ENCODE measurements at regions not wholly inside any gene's neighbourhood (a gene's known extent, or its start where the extent isn't known, plus 50 kb on each side); places are given as distances from the start of the nearest gene placed in this dataset.

- Histone ChIP-seq H3K36me3 (ENCODE audit: insufficient read depth) (no peaks in the 10 kb centered on the region), H3K27me3 (ENCODE audit: insufficient read depth, low read depth) (no peaks in the 10 kb centered on the region), H2AFZ (ENCODE audit: low read depth) (no peak overlapping the region), H4K20me1 (ENCODE audit: insufficient read depth) (no peaks in the 10 kb centered on the region), H3K4me1 (ENCODE audit: low read depth, poor library complexity, severe bottlenecking) (no peaks in the 10 kb centered on the region), H3K27ac (no peak overlapping the region), H3K9ac (no peak overlapping the region), H3K4me3 (IDR thresholded peaks at IDR 0.05; ENCODE audit: insufficient read depth, low read depth, low read length) (no peak overlapping the region), H3K4me2 (no peak overlapping the region), H3K79me2 (ENCODE audit: insufficient read depth, low read depth) (no peaks in the 10 kb centered on the region)
- TF ChIP-seq CTCF (conservative IDR thresholded peaks at IDR 0.05; ENCODE audit: low read depth, low read length), result no peak
Measured at GRCh38 chr6:163710532-163711470, 296.3 kb downstream of the QKI start.

GRCh38 chr6:163709693-163710092 is 295.2 kb downstream of the QKI start:
- no peak for TF ChIP-seq CTCF (conservative IDR thresholded peaks at IDR 0.05; ENCODE audit: low read depth, low read length)
- H3K9ac ChIP-seq, result no peak overlapping the region
- H3K4me1 ChIP-seq (ENCODE audit: low read depth, poor library complexity, severe bottlenecking), result no peaks in the 10 kb centered on the region
- no peak overlapping the region for H2AFZ ChIP-seq (ENCODE audit: low read depth)
- no peak overlapping the region for H3K4me3 ChIP-seq (IDR thresholded peaks at IDR 0.05; ENCODE audit: insufficient read depth, low read depth, low read length)
- H3K36me3 ChIP-seq (ENCODE audit: insufficient read depth), result no peaks in the 10 kb centered on the region
- H3K27ac ChIP-seq, result no peak overlapping the region
- no peaks in the 10 kb centered on the region for H3K79me2 ChIP-seq (ENCODE audit: insufficient read depth, low read depth)
- H3K4me2 ChIP-seq, result no peak overlapping the region
- H3K27me3 ChIP-seq (ENCODE audit: insufficient read depth, low read depth), result no peaks in the 10 kb centered on the region
- no peaks in the 10 kb centered on the region for H4K20me1 ChIP-seq (ENCODE audit: insufficient read depth)

- H3K36me3 ChIP-seq (ENCODE audit: insufficient read depth), result no peaks in the 10 kb centered on the region
- no peak overlapping the region for H3K4me3 ChIP-seq (IDR thresholded peaks at IDR 0.05; ENCODE audit: insufficient read depth, low read depth, low read length)
- no peak overlapping the region for H3K9ac ChIP-seq
- no peaks in the 10 kb centered on the region for H3K79me2 ChIP-seq (ENCODE audit: insufficient read depth, low read depth)
- no peaks in the 10 kb centered on the region for H3K27me3 ChIP-seq (ENCODE audit: insufficient read depth, low read depth)
- no peak for TF ChIP-seq CTCF (conservative IDR thresholded peaks at IDR 0.05; ENCODE audit: low read depth, low read length)
- H3K27ac ChIP-seq, result no peak overlapping the region
- H2AFZ ChIP-seq (ENCODE audit: low read depth), result no peak overlapping the region
- H3K4me1 ChIP-seq (ENCODE audit: low read depth, poor library complexity, severe bottlenecking), result no peaks in the 10 kb centered on the region
- no peak overlapping the region for H3K4me2 ChIP-seq
- no peaks in the 10 kb centered on the region for H4K20me1 ChIP-seq (ENCODE audit: insufficient read depth)
Measured at GRCh38 chr6:163709255-163709654, 294.7 kb downstream of the QKI start.

- H4K20me1 ChIP-seq (ENCODE audit: insufficient read depth), result no peaks in the 10 kb centered on the region
- H2AFZ ChIP-seq (ENCODE audit: low read depth), result no peak overlapping the region
- H3K79me2 ChIP-seq (ENCODE audit: insufficient read depth, low read depth), result no peaks in the 10 kb centered on the region
- no peak overlapping the region for H3K9ac ChIP-seq
- no peaks in the 10 kb centered on the region for H3K27me3 ChIP-seq (ENCODE audit: insufficient read depth, low read depth)
- no peaks in the 10 kb centered on the region for H3K36me3 ChIP-seq (ENCODE audit: insufficient read depth)
- no peak for TF ChIP-seq CTCF (conservative IDR thresholded peaks at IDR 0.05; ENCODE audit: low read depth, low read length)
- H3K4me1 ChIP-seq (ENCODE audit: low read depth, poor library complexity, severe bottlenecking), result no peaks in the 10 kb centered on the region
- no peak overlapping the region for H3K27ac ChIP-seq
- no peak overlapping the region for H3K4me2 ChIP-seq
- no peak overlapping the region for H3K4me3 ChIP-seq (IDR thresholded peaks at IDR 0.05; ENCODE audit: insufficient read depth, low read depth, low read length)
Measured at GRCh38 chr6:163708466-163708865, 293.9 kb downstream of the QKI start.
